Ovary (tissue), 3 donors: ENCODE measurements at regions not wholly inside any gene's neighbourhood (a gene's known extent, or its start where the extent isn't known, plus 50 kb on each side); places are given as distances from the start of the nearest gene placed in this dataset.

Experiments
- POLR2A ChIP-seq: fragments of 450-650 bp; IDR thresholded peaks from one replicate; pipeline ENCODE4 v1.6.1; 2017; ENCODE audit warnings: antibody characterized with exemption, mild to moderate bottlenecking, moderate library complexity
- TF ChIP-seq, protein P1 (sequence below), 3 donors: fragments of 450-650 bp in 2 of 3; fragments of 200-600 bp in 1 of 3; IDR thresholded peaks; one replicate each; pipeline versions ENCODE4 v1.5.1 to v1.8.0; 2016 to 2022; ENCODE audit warnings: antibody characterized with exemption in 3 of 3, mild to moderate bottlenecking in 1 of 3
- donor health status: DM: no; HTN: no; CAD: no.

GRCh38 chr5:2996687-2997086 is 245.2 kb upstream of the IRX2 start:
- no peak for TF ChIP-seq POLR2A
- TF ChIP-seq, protein P1, sequence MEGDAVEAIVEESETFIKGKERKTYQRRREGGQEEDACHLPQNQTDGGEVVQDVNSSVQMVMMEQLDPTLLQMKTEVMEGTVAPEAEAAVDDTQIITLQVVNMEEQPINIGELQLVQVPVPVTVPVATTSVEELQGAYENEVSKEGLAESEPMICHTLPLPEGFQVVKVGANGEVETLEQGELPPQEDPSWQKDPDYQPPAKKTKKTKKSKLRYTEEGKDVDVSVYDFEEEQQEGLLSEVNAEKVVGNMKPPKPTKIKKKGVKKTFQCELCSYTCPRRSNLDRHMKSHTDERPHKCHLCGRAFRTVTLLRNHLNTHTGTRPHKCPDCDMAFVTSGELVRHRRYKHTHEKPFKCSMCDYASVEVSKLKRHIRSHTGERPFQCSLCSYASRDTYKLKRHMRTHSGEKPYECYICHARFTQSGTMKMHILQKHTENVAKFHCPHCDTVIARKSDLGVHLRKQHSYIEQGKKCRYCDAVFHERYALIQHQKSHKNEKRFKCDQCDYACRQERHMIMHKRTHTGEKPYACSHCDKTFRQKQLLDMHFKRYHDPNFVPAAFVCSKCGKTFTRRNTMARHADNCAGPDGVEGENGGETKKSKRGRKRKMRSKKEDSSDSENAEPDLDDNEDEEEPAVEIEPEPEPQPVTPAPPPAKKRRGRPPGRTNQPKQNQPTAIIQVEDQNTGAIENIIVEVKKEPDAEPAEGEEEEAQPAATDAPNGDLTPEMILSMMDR (IDR thresholded peaks at IDR 0.05), result no peak
